GM21528 (cell line): ENCODE measurements at regions not wholly inside any gene's neighbourhood (a gene's known extent, or its start where the extent isn't known, plus 50 kb on each side); places are given as distances from the start of the nearest gene placed in this dataset.
A peak's percentile ranks its signal among the peaks of the same experiment; 100 is the strongest.

Experiments used
- ATAC-seq: cut with Tn5 transposase; IDR thresholded peaks from one replicate; pipeline ENCODE4 v1.9.1; 2021; ENCODE audit warnings: mild to moderate bottlenecking, moderate library complexity; ENCODE audit not compliant: unreplicated experiment, low FRiP score

DNA sequence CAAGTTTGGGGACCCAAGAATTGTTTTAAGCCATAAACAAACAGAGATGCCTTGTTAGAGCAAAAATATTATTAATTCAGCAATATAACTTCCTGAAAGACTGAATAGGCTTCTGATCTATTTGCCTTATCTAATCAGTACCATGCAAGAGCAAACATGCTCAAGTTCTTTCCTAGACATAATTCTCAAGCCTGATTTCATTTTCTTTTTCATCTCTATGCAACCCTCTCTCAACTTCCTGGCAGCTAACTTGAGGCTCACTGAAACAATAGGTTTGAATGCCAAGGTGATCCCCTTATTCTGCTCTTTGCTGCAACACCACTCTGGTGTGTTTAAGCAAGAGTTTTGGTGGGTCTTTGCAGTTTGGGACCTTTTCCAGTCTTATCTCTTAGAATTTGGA, 230.9 kb upstream of the CD96 start:
- no peak for ATAC-seq

DNA sequence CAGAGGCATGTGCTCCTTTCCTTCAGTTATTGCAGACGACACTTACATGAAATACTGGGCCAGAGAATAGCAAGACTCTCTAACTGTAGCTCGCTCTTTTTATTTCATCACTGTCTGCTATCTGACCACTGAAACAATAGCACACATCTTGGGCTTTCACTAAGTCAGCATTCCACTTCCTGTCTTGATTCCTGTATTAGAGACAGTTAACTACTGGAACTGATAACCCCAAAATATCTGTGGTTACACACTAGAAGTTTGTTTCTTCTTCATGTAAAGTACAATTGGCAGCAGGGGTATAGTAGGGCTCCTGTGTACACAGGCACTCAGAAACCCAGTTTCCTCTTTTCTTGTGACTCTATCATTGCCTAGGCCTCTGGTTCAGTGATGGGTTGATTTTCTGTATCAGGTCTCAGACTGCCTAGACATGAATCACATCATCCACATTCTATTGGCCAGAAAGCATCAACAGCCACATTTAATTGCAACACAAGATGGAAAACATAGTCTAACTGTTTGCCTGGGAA, 230.2 kb upstream of the CD96 start:
- peak; percentile 97 for ATAC-seq

DNA sequence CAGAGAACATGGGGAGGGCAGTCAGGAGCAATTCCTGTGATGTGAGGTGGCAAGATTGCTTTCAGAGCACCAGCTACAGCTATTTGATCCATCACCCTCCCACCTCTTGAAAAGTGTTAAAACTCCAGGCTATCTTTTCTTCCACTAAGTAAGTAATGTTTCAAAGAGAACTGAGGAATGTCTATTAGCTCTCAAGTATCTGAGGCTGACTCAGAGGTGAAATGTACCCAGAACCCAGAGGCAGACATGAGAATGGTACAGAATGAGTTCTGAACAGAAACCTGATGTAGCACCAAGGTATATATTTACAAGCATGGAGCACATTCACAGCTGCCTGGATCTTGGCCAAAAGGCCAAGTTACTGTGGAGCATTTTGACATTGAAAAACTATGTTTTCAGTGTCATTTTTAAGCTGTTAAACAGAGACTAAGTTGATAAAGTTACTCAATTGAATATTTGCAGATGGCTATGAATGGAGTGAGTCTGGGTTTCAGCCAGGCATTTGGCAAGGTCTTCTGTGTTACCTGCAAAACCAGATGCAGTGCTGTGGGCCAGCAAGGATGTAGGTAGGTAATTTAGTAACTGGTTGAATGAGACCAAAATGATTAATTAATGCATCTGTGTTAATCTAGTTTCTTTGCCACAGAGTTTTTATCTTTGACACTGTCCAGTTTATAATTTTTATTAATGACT, 227.7 kb upstream of the CD96 start:
- ATAC-seq, result no peak

DNA sequence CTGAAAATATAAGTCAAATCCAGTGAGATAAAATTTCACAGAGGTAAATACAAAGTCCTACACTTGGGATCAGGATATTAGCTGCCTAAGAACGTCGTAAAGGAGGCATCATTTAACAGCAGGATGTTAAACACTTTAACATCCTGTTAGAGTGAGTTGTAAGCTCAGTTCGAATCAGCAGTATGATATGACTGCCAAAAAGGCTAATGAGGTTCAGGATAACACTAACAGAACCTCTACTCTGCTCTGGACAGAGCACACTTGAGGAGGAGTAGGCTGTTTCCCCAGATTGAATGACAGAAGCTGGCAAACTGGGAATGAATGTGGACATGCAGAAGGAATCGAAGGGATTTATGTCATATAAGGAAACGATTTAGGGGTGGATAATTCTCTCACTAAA, 227.1 kb upstream of the CD96 start:
- ATAC-seq, result no peak

DNA sequence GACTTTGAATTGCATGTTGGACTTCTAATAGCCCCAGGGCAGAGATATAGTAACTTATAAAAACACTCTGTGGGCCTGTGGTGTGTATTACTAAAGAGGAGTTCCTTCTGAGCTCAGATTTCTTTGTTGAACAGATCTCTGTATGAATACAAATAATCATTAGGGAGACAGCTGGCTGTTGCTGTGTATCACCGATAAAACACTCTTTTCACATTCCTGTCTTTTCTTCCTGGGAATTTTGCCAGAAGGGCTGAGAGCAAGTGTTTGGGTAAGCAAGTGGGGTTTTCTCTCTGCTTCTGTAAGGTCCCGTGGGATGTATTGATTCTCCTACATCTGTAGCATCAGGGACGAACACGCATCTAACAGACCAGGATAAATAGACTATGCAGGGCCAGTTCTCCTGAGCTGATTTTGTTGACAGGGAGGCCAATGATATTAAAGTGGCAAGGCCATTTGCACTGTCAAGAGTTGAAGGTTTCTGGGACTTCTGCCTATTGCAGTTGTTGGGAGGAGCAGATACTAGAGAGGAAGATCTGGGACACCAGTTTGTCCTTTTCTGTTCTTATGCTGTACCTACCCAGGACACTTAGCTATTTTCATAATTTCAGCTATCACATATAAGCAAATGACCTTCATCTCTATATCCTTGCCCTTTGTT, 225.9 kb upstream of the CD96 start:
- no peak for ATAC-seq

DNA sequence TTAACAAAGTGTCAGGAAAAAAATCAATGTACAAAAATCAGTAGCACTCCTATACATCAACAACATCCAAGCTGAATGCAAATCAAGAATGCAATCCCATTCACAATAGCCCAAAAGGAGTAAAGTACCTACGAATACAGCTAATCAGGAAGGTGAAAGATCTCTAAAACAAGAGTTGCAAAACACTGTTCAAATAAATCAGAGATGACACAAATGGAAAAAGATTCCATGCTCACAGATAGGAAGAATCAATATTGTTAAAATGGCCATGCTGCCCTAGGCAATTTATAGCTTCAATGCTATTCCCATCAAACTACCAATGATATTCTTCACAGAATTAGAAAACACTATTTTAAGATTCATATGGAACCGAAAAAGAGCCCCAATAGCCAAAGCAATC, 223.7 kb upstream of the CD96 start:
- ATAC-seq, result no peak

DNA sequence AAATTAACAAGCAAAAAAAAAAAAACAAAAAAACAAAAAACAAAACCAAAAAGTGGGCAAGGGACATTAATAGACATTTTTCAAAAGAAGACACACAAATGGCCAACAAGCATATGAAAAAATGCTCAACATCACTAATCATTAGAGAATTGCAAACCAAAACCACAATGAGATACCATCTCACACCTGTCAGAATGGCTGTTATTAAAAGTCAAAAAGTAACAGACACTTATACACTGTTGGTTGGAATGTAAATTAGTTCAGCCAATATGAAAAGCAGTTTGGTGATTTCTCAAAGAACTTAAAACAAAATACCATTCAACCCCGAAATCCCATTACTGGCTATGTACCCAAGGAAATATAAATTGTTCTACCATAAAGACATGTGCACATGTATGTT, 222.4 kb upstream of the CD96 start:
- ATAC-seq, result no peak

DNA sequence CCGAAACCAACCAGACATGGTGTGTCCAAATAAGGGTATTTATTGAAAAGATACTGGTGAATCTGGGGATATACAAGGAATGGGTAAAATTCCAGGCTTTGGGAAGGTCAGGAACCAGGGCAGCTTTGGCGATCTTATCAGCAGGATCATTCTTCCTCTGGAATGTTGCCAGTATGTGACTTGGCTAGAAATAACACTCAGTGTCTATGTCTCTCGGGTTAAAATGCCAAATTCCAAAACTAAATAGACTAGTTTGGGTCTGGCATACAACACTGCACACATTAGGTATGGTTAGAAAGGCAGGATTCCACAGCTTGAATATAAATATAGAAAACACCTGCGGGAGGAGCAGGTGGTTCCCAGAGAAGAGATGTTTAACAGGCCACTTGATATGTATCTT, 220.2 kb upstream of the CD96 start:
- no peak for ATAC-seq

DNA sequence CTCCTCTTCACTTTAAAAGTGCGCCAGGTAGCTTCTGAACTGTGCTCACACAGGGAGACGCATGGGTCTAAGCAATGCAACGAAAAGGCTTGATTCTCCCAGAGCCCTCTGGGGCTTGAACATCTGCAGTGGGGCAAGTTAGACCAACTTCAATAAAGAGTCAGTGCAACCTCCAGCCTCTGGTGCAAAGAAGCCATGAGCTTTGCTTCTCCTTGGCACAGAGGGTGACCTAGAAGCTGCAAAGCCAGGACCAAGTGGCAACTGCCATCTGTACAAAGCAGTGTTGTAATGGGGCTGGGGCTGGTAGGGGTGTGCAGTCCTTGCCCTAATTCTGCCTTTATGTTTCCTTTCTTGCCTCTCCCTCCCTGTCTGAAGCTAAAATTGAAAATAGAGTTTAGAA, 219.0 kb upstream of the CD96 start:
- ATAC-seq, result no peak

DNA sequence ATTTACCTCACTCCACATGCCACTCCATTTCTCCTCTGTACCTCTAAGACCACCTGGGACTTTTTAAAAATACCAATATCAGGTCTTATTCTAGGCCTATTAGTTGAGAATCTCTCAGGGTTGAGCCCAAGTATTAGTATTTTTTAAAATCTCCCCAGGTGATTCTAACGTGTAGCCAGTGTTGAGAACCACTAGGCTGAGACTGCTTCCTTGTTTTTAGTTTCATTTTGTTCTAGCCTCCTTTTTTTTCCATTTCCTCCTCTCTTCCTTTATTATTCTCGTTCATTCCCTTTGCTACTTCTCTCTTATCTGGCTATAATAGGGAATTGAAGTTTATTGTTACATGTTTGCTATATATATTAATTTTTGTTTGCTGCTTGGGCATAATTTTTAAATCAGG, 217.8 kb upstream of the CD96 start:
- ATAC-seq, result no peak

DNA sequence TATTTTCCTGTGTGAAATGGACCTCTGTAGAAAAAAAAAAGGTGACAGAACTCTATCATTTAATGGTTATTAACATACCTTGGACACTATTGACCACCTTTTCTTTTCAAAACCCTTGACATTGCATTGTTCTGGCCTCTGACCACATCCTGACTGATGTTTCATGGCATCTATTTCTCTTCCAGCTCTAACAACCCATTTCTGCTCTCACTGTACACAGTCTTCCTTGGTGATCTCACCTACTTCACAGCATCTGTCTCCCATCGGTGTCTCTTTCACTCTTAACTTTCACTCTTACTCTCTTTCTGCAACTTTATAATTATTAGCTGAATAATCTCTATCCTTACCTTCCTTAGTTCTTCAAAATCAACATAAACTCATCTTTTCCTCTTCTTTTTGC, 217.4 kb upstream of the CD96 start:
- peak; percentile 66 for ATAC-seq

DNA sequence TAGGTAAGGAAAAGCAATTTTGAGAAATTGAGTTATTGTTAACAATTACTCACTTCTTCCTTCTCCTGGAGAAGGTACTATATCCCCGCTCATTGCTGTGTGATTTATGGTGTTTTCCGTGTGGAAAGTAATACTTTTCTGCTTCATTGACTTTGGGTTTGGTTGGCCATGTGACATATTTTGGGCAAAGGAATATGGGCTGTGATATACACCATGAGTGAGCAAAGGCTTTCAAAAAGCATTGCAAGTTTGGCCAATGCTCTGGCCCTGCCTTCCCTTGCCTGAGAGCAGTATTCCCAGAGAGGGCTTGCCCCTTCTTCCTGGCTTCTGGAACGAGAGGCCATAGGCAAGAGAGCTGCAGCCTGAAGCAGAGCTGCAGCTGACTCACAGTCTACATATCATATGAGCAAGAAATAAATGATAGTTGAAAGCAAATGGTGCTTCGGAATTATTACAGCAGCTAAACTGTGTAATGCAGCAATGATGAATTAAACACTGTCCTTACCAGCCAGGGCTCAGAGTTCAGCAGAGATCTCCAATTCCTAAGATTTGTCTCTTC, 216.8 kb upstream of the CD96 start:
- ATAC-seq, result no peak

DNA sequence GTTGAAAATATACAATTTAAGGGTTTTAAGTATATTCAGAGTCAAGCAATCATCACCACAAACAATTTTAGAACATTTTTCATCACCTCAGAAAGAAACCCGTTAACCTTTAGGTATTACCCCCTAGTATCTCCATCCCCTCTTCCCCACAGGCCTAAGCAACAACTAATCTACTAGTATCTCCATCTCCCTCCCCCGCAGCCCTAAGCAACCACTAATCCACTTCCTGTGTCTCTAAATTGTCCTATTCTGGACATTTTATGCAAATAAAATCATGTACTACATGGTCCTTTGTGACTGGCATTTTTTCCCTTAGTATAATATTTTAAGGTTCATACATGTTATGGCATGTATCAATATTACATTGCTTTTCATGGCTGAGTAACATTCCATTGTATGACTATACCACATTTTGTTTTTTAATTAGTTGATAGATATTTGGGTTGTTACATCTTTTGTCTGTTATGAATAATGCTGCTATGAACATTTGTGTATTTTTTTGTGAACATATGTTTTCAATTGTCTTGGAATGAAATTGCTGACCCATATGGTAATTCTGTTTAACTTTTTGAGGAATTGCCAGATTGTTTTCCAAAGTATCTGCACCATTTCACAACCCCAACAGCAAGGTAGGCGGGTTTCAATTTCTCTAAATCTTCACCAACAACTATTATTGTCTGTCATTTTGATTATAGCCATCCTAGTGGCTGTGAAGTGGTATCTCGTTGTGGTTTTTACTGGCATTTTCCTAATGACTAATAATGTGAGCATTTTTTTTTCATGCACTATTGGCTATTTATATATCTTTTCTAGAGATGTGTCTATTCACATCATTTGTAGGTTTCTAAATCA, 215.6 kb upstream of the CD96 start:
- ATAC-seq, result no peak

DNA sequence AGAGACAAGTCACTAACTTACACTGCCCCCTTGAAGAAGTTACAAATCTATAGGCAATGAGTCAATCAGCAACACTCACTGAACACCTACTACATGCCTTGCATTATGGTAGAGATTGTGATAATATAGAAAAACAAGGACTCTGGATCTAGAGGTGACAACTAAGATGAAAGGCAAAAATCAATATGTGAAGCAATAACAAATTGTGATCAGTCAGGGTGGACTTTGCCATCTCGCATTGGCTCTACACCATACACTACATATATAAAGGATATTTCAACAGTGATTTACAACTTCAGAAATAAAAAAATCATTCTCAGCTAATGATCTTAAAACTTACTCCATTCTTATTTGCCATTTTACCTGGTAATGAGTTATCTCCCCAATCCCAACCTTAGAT, 210.7 kb upstream of the CD96 start:
- ATAC-seq, result no peak

DNA sequence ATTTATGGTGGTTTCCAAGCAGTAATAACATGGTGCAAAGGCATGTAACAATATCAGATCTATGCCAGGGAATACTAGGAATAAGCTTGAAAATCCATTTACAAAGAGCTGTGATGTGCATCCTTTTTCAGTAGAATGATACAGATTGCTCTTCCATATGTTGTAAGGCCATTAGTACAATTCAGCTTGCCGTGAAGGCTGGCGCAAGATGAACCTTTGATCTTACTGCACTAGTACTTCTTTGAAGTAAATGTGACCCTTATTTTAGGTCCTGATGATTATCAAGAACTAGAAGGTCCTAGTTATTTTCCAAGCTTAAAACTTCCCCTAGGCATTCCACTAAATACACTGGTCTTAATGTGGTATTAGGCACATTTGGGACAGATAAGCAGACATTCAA, 210.1 kb upstream of the CD96 start:
- ATAC-seq, result no peak

DNA sequence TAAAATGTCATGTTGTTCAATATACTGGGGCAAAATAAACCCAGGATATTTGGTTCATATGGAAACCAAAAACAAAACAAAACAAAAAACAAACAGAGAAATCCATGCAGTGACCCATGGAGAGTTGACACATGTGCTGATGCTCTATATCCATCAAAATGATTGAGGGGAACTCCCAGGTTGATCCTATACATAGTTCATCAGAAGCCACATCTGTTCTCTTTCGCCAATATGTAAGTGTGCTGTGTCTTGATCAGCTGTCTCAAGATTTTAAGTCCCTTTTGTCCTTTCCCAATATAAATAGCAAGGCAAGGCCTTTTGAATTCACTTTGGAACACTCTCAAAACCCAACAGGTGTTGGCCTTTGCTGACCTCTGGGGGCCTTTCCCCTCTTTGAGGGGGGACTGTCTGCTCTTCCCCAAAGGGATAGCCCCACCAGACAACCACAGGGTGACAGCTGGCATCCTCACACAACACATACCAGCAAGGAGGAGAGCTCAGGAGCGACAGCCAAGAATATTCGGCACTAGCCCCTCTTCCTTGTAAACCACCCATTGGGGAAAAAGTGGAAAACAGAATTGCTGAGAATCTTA, 209.4 kb upstream of the CD96 start:
- no peak for ATAC-seq

DNA sequence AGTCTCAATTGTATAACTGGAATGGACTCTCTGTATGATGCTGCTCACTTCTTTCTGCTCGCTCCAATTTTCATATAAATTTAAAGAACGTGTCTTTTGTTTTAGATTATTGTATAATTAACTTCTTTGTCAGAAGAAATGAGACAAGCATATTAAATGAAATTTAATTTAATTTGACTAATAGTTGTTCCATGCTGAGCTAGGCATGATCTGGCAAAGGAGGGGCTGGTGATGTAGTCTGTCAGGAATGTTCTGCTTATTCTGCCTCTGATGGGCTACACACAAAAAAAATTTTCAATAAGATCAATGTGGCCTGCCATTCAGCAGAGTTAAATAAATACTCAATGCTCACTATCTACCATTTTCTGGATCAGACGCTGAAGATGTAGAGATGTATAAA, 208.4 kb upstream of the CD96 start:
- no peak for ATAC-seq

DNA sequence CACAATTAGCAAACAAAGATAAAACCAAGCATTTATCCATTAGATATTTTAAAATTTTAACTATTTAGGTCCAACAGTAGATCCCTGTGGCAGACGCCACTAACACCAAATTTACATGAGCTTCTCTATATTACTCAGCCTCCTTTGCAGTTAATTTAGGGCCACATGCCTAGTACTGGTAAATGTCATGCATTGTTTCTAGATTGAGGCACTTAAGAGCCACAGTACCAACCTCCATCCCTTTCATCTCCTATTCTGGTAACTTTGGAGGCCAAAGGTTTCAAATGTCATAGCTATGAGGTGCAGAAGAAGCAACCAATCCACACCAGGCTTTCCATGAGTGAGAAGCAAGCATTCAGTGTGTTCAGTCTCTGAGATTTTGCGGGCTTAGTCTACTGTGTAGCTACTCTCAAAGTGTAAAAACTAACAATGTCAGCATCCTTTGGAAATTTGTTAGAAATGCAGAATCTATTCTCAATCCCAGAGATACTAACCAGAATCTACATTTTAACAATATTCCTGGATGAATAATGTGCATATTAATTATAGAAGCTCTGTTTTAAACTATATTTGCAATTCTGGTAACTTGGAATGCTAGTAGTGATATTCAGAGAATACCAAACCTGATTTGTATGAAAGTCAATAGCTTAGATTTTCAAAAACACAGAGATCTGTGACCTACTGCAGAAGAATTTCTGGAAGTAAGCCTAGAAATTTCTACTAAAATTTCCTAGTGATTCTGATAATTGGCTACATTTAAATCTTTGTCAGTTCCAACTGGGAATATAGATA, 206.3 kb upstream of the CD96 start:
- no peak for ATAC-seq

DNA sequence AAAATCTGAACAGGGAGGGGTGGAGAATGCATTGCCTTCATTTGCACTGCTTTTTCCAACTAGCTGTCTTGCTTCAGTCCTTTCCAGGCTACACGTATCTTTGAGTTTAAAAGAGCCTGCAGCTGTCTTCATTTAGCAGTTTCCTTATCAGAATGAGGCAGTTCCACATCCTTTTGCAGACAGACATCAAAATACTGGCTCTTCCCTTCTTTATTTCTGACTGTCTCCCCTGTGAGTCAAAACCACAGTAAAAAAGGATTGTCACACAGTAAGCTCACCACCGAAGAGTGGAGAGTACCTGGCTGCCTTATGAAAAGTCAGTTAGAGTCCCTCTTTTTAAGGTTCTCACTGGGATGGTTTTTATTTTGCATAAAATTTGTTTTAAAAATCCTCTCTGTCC, 205.5 kb upstream of the CD96 start:
- ATAC-seq, result no peak
